Ectodermal cell (in vitro differentiated cells): ENCODE measurements at regions not wholly inside any gene's neighbourhood (a gene's known extent, or its start where the extent isn't known, plus 50 kb on each side); places are given as distances from the start of the nearest gene placed in this dataset.

Experiments used
- H3K27ac ChIP-seq: 2 replicates; pipeline ENCODE4 v1.7.0; 2013; ENCODE audit warnings: mild to moderate bottlenecking, low read depth, low read length; ENCODE audit not compliant: insufficient read depth, poor library complexity, severe bottlenecking
- H3K27me3 ChIP-seq: 2 replicates; pipeline ENCODE4 v1.7.0; 2013; ENCODE audit warnings: mild to moderate bottlenecking, low read length; ENCODE audit not compliant: insufficient read depth, control insufficient read depth, poor library complexity, severe bottlenecking
- H3K36me3 ChIP-seq: one replicate; pipeline ENCODE4 v1.7.0; 2013; ENCODE audit warnings: low read length; ENCODE audit not compliant: control insufficient read depth, insufficient read depth
- H3K4me1 ChIP-seq: one replicate; pipeline ENCODE4 v1.7.0; 2013; ENCODE audit warnings: low read length; ENCODE audit not compliant: control insufficient read depth, insufficient read depth
- H3K4me3 ChIP-seq: 2 replicates; pipeline ENCODE4 v1.7.0; 2013; ENCODE audit warnings: low read depth, low read length, control low read depth; ENCODE audit not compliant: insufficient read depth
- H3K9me3 ChIP-seq: 2 replicates; pipeline ENCODE4 v1.7.0; 2013; ENCODE audit warnings: mild to moderate bottlenecking, low read length, moderate library complexity; ENCODE audit not compliant: control insufficient read depth
- WGBS, 2 experiments: methylation state at CpG; one replicate each; pipeline ENCODE4 v1.1.7; 2013; ENCODE audit warnings: missing lambda C conversion rate in 2 of 2; 5-methylcytosine and 5-hydroxymethylcytosine counted together

- 94 to 95% methylated on average over 7 of the region's 7 CpGs for WGBS, 2 experiments
- no peaks in the 10 kb centered on the region for H3K27me3 ChIP-seq
- H3K27ac ChIP-seq, result no peak overlapping the region
- no peaks in the 10 kb centered on the region for H3K9me3 ChIP-seq
- no peak overlapping the region for H3K4me3 ChIP-seq
- H3K4me1 ChIP-seq, result no peaks in the 10 kb centered on the region
- H3K36me3 ChIP-seq, result no peaks in the 10 kb centered on the region
Observed at GRCh38 chr2:118509319-118510004, 338.0 kb downstream of the EN1 start.

GRCh38 chr2:118508282-118508681 lies 339.2 kb downstream of the EN1 start:
- no peak overlapping the region for H3K27ac ChIP-seq
- no peaks in the 10 kb centered on the region for H3K36me3 ChIP-seq
- H3K4me3 ChIP-seq, result no peak overlapping the region
- H3K9me3 ChIP-seq, result no peaks in the 10 kb centered on the region
- no peaks in the 10 kb centered on the region for H3K27me3 ChIP-seq
- H3K4me1 ChIP-seq, result no peaks in the 10 kb centered on the region

GRCh38 chr2:118505436-118505835 lies 342.0 kb downstream of the EN1 start:
- no peaks in the 10 kb centered on the region for H3K36me3 ChIP-seq
- H3K27ac ChIP-seq, result no peak overlapping the region
- no peaks in the 10 kb centered on the region for H3K4me1 ChIP-seq
- no peak overlapping the region for H3K4me3 ChIP-seq
- H3K9me3 ChIP-seq, result no peaks in the 10 kb centered on the region
- 87 to 96% methylated on average over 2 of the region's 2 CpGs for WGBS, 2 experiments
- no peaks in the 10 kb centered on the region for H3K27me3 ChIP-seq

GRCh38 chr2:118502106-118502505 lies 345.3 kb downstream of the EN1 start:
- 74 to 98% methylated on average over 2 of the region's 2 CpGs for WGBS, 2 experiments
- H3K27ac ChIP-seq, result no peak overlapping the region

GRCh38 chr2:118498943-118499342 lies 348.5 kb downstream of the EN1 start:
- no peak overlapping the region for H3K27ac ChIP-seq
- peaks cover 7% of the 10 kb centered on the region for H3K4me1 ChIP-seq
- no peaks in the 10 kb centered on the region for H3K36me3 ChIP-seq
- no peaks in the 10 kb centered on the region for H3K27me3 ChIP-seq
- H3K9me3 ChIP-seq, result no peaks in the 10 kb centered on the region
- H3K4me3 ChIP-seq, result no peak overlapping the region

More at GRCh38 chr2:118502106-118502505, 345.3 kb downstream of the EN1 start:
- no peaks in the 10 kb centered on the region for H3K9me3 ChIP-seq
- no peaks in the 10 kb centered on the region for H3K27me3 ChIP-seq
- H3K4me1 ChIP-seq, result peaks cover 5% of the 10 kb centered on the region
- H3K36me3 ChIP-seq, result no peaks in the 10 kb centered on the region
- H3K4me3 ChIP-seq, result no peak overlapping the region

GRCh38 chr2:118496870-118497611 lies 350.4 kb downstream of the EN1 start:
- no peaks in the 10 kb centered on the region for H3K27me3 ChIP-seq
- 90 to 94% methylated on average over 6 to 7 of the region's 7 CpGs for WGBS, 2 experiments
- H3K4me1 ChIP-seq, result peaks cover 16% of the 10 kb centered on the region
- H3K4me3 ChIP-seq, result no peak overlapping the region
- no peak overlapping the region for H3K27ac ChIP-seq
- no peaks in the 10 kb centered on the region for H3K36me3 ChIP-seq
- H3K9me3 ChIP-seq, result no peaks in the 10 kb centered on the region

- Histone ChIP-seq H3K4me3 (no peak overlapping the region), H3K4me1 (peaks cover 16% of the 10 kb centered on the region), H3K36me3 (no peaks in the 10 kb centered on the region), H3K9me3 (no peaks in the 10 kb centered on the region), H3K27me3 (no peaks in the 10 kb centered on the region), H3K27ac (no peak overlapping the region)
- 93 to 94% methylated on average over 5 of the region's 5 CpGs for WGBS, 2 experiments
Observed at GRCh38 chr2:118496467-118496866, 351.0 kb downstream of the EN1 start.

GRCh38 chr2:118495290-118495689 lies 352.2 kb downstream of the EN1 start:
- Histone ChIP-seq H3K36me3 (no peaks in the 10 kb centered on the region), H3K4me3 (no peak overlapping the region), H3K4me1 (peaks cover 16% of the 10 kb centered on the region), H3K27me3 (no peaks in the 10 kb centered on the region), H3K27ac (no peak overlapping the region), H3K9me3 (no peaks in the 10 kb centered on the region)
- WGBS, 2 experiments, result 91 to 94% methylated on average over 4 of the region's 4 CpGs

- H3K27me3 ChIP-seq, result no peaks in the 10 kb centered on the region
Observed at GRCh38 chr2:118493213-118493612, 354.2 kb downstream of the EN1 start.

GRCh38 chr2:118492335-118492734 lies 355.1 kb downstream of the EN1 start:
- no peak overlapping the region for H3K27ac ChIP-seq
- peaks cover 12% of the 10 kb centered on the region for H3K4me1 ChIP-seq
- no peaks in the 10 kb centered on the region for H3K9me3 ChIP-seq
- H3K36me3 ChIP-seq, result no peaks in the 10 kb centered on the region
- no peak overlapping the region for H3K4me3 ChIP-seq
- no peaks in the 10 kb centered on the region for H3K27me3 ChIP-seq

More at GRCh38 chr2:118493213-118493612, 354.2 kb downstream of the EN1 start:
- Histone ChIP-seq H3K9me3 (no peaks in the 10 kb centered on the region), H3K4me1 (peaks cover 16% of the 10 kb centered on the region), H3K27ac (no peak overlapping the region), H3K4me3 (no peak overlapping the region), H3K36me3 (no peaks in the 10 kb centered on the region)
- 84 to 88% methylated on average over 7 of the region's 7 CpGs for WGBS, 2 experiments
